Panc1 (cell line): ENCODE measurements at regions not wholly inside any gene's neighbourhood (a gene's known extent, or its start where the extent isn't known, plus 50 kb on each side); places are given as distances from the start of the nearest gene placed in this dataset.

Experiments used
- ATAC-seq: fragments of 200-7000 bp; cut with Tn5 transposase; 2 replicates; pipeline ENCODE4 v1.9.1; 2020; ENCODE audit warnings: mild to moderate bottlenecking, moderate library complexity
- BruUV-seq: library from RNA; stranded (reverse); fragments of 400-500 nt; replicated peaks from 2 replicates; lab custom pipeline; 2021; lab: Mats Ljungman, UMichigan
- CTCF ChIA-PET: fragments of 300-600 bp; sonication (Branson Sonifier 250); formaldehyde crosslinking; loops from one replicate; lab custom pipeline; 2022; ENCODE audit warnings: antibody characterized with exemption; lab: Charles Lee
- POLR2A ChIA-PET: fragments of 300-600 bp; sonication (Branson Sonifier 250); formaldehyde crosslinking; loops from one replicate; lab custom pipeline; 2022; ENCODE audit warnings: antibody characterized with exemption; lab: Charles Lee
- DNase-seq: peaks from one replicate; pipeline ENCODE4 v3.0.0-alpha.2; 2010; ENCODE audit warnings: low read depth, low spot score
- H3K27ac ChIP-seq: 2 replicates; pipeline ENCODE4 v1.5.1; 2011; ENCODE audit warnings: mild to moderate bottlenecking, low read length, inconsistent platforms
- H3K27me3 ChIP-seq: fragments of 200-500 bp; sonication (Bioruptor generic); 2 replicates; pipeline ENCODE4 v1.6.0; 2014; ENCODE audit warnings: low read length, inconsistent platforms; ENCODE audit not compliant: control insufficient read depth, insufficient read depth
- H3K36me3 ChIP-seq: fragments of 200-500 bp; sonication (Bioruptor generic); 2 replicates; pipeline ENCODE4 v1.5.1; 2014; ENCODE audit warnings: inconsistent platforms, mild to moderate bottlenecking, low read length, moderate library complexity; ENCODE audit not compliant: control insufficient read depth, insufficient read depth
- H3K4me1 ChIP-seq: 2 replicates; pipeline ENCODE4 v1.5.1; 2011; ENCODE audit warnings: inconsistent platforms, mild to moderate bottlenecking, low read length, moderate library complexity; ENCODE audit not compliant: control insufficient read depth, insufficient read depth
- H3K4me3 ChIP-seq, 2 experiments: 2 replicates each; pipeline ENCODE4 v1.5.1; 2011 to 2012; ENCODE audit warnings: low read depth in 2 of 2, low read length in 2 of 2, mild to moderate bottlenecking in 2 of 2, inconsistent platforms in 1 of 2, moderate library complexity in 1 of 2
- H3K9me3 ChIP-seq: fragments of 200-500 bp; sonication (Bioruptor generic); 2 replicates; pipeline ENCODE4 v1.5.1; 2014; ENCODE audit warnings: low read depth, mild to moderate bottlenecking, inconsistent platforms, low read length, moderate library complexity; ENCODE audit not compliant: control insufficient read depth, insufficient read depth
- POLR2AphosphoS5 ChIP-seq: IDR thresholded peaks from 2 replicates; pipeline ENCODE4 v1.6.1; 2012; ENCODE audit warnings: mild to moderate bottlenecking, low read depth, low read length, moderate library complexity
- REST ChIP-seq, 2 experiments: IDR thresholded peaks; 2 replicates each; pipeline ENCODE4 v1.6.1; 2011 to 2012; ENCODE audit warnings: low read depth in 2 of 2, control low read depth in 1 of 2, low read length in 1 of 2, mild to moderate bottlenecking in 1 of 2, moderate library complexity in 1 of 2; ENCODE audit not compliant: insufficient read depth in 1 of 2
- SIN3A ChIP-seq: IDR thresholded peaks from 2 replicates; pipeline ENCODE4 v1.6.1; 2012; ENCODE audit warnings: low read depth, mild to moderate bottlenecking, low read length, moderate library complexity, borderline replicate concordance; ENCODE audit not compliant: insufficient read depth
- TCF7L2 ChIP-seq: IDR thresholded peaks from 2 replicates; pipeline ENCODE4 v1.6.1; 2011; ENCODE audit warnings: mild to moderate bottlenecking, low read depth, low read length, inconsistent platforms
- in situ Hi-C: cut with HindIII; loops from 2 replicates; pipeline ENCODE4 v1.10.0; 2016; ENCODE audit warnings: low sequenced_read_pairs, low pct_unique_long_range_greater_than_20kb
- intact Hi-C: fragments of 100-400 bp; cut with micrococcal nuclease; formaldehyde crosslinking; loops from one replicate; pipeline ENCODE4 v1.10.0; 2022; ENCODE audit not compliant: unreplicated experiment
- TF ChIP-seq, protein P1 (sequence below): fragments of 450-650 bp; IDR thresholded peaks from 2 replicates; pipeline ENCODE4 v1.5.1; 2017; ENCODE audit warnings: mild to moderate bottlenecking

GRCh38 chr4:152079079-152079478 lies 318.3 kb upstream of the GATB start:
- DNase-seq (no peak), ATAC-seq (no peak)
- Histone ChIP-seq H3K4me1 (no peaks in the 10 kb centered on the region), H3K36me3 (no peaks in the 10 kb centered on the region), H3K4me3 (no peak overlapping the region), H3K27ac (no peak overlapping the region), H3K9me3 (no peaks in the 10 kb centered on the region), H3K27me3 (no peaks in the 10 kb centered on the region)
- TF ChIP-seq REST (IDR thresholded peaks at IDR 0.05; ENCODE audit: insufficient read depth in 1 of 2, low read depth in 2 of 2, low read length in 1 of 2) (no peak), SIN3A (no peak), TCF7L2 (no peak), POLR2AphosphoS5 (no peak)
- TF ChIP-seq, protein P1, sequence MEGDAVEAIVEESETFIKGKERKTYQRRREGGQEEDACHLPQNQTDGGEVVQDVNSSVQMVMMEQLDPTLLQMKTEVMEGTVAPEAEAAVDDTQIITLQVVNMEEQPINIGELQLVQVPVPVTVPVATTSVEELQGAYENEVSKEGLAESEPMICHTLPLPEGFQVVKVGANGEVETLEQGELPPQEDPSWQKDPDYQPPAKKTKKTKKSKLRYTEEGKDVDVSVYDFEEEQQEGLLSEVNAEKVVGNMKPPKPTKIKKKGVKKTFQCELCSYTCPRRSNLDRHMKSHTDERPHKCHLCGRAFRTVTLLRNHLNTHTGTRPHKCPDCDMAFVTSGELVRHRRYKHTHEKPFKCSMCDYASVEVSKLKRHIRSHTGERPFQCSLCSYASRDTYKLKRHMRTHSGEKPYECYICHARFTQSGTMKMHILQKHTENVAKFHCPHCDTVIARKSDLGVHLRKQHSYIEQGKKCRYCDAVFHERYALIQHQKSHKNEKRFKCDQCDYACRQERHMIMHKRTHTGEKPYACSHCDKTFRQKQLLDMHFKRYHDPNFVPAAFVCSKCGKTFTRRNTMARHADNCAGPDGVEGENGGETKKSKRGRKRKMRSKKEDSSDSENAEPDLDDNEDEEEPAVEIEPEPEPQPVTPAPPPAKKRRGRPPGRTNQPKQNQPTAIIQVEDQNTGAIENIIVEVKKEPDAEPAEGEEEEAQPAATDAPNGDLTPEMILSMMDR, result no peak
- in situ Hi-C loops, result no loop called here
- intact Hi-C loops, result no loop called here
- ChIA-PET POLR2A (no interaction called here), CTCF (no interaction called here)
- BruUV-seq, result no TSS peak

- ChIA-PET CTCF (no interaction called here), POLR2A (no interaction called here)
- no TSS peak for BruUV-seq
- no peaks in the 10 kb centered on the region for H3K9me3 ChIP-seq
- in situ Hi-C loops (no loop called here), intact Hi-C loops (no loop called here)
- no peak overlapping the region for H3K27ac ChIP-seq
- no peaks in the 10 kb centered on the region for H3K4me1 ChIP-seq
- H3K4me3 ChIP-seq, result no peak overlapping the region
- TF ChIP-seq SIN3A, result no peak
- TF ChIP-seq TCF7L2, result no peak
- TF ChIP-seq REST (IDR thresholded peaks at IDR 0.05; ENCODE audit: insufficient read depth in 1 of 2, low read depth in 2 of 2, low read length in 1 of 2), result no peak
- TF ChIP-seq POLR2AphosphoS5, result no peak
- TF ChIP-seq, protein P1, result no peak
- no peaks in the 10 kb centered on the region for H3K36me3 ChIP-seq
- no peaks in the 10 kb centered on the region for H3K27me3 ChIP-seq
- DNase-seq (no peak), ATAC-seq (no peak)
These were observed 316.8 kb upstream of the GATB start for GRCh38 chr4:152077582-152077981.
